Neural cell (in vitro differentiated cells): ENCODE measurements at regions not wholly inside any gene's neighbourhood (a gene's known extent, or its start where the extent isn't known, plus 50 kb on each side); places are given as distances from the start of the nearest gene placed in this dataset.

Experiments
- CTCF ChIP-seq: fragments of 450-650 bp; IDR thresholded peaks from 2 replicates; pipeline ENCODE4 v1.5.1; 2014; ENCODE audit warnings: antibody characterized with exemption, mild to moderate bottlenecking, moderate library complexity; ENCODE audit not compliant: poor library complexity, severe bottlenecking
- EP300 ChIP-seq: fragments of 450-650 bp; conservative IDR thresholded peaks from 2 replicates; pipeline ENCODE4 v1.6.1; 2014; ENCODE audit warnings: antibody characterized with exemption, mild to moderate bottlenecking, moderate library complexity; ENCODE audit not compliant: poor library complexity, severe bottlenecking
- EZH2 ChIP-seq: fragments of 200-600, 300-800 bp; shearing (Covaris generic), sonication (generic); IDR thresholded peaks from 2 replicates; pipeline ENCODE4 v1.6.1; 2014; ENCODE audit warnings: antibody characterized with exemption, low read length, borderline replicate concordance, mild to moderate bottlenecking; ENCODE audit not compliant: insufficient read depth, poor library complexity, severe bottlenecking
- POLR2AphosphoS5 ChIP-seq: IDR thresholded peaks from 2 replicates; pipeline ENCODE4 v1.6.1; 2012
- RAD21 ChIP-seq: fragments of 450-650 bp; conservative IDR thresholded peaks from 2 replicates; pipeline ENCODE4 v1.6.1; 2014; ENCODE audit warnings: antibody characterized with exemption, mild to moderate bottlenecking, moderate library complexity
- REST ChIP-seq: IDR thresholded peaks from 2 replicates; pipeline ENCODE4 v1.6.1; 2012; ENCODE audit warnings: borderline replicate concordance
- SMC3 ChIP-seq: fragments of 450-650 bp; conservative IDR thresholded peaks from 2 replicates; pipeline ENCODE4 v1.6.1; 2014; ENCODE audit warnings: antibody characterized with exemption, mild to moderate bottlenecking, moderate library complexity; ENCODE audit not compliant: poor library complexity

DNA sequence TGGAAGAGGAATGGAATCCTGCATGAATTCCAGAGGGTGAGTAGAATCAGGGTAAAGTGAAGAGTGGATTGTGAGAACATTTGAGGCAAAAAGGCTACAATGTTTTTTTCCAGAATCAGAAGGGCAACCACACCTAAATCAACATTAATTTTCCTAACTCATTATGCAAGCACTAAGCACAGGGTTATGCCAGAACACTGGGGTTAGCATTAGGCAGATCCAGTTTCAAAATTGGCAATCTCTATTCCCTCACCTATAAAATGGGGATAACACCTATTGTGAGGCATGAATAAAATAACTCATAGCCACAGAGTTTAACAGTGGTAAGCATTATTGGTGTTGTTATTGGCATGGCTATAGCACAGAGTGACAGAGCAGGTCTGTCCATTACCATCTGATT lies 378.6 kb upstream of the FAT3 start:
- TF ChIP-seq CTCF (no peak), REST (no peak), EP300 (no peak), EZH2 (no peak), RAD21 (no peak), POLR2AphosphoS5 (no peak), SMC3 (no peak)
